ENCODE measurements at regions not wholly inside any gene's neighbourhood (a gene's known extent, or its start where the extent isn't known, plus 50 kb on each side); places are given as distances from the start of the nearest gene placed in this dataset.

- TF ChIP-seq CTCF (conservative IDR thresholded peaks at IDR 0.05) (no peak), ZFX (IDR thresholded peaks at IDR 0.05) (no peak)
These were observed 356.2 kb downstream of the NPR3 start for GRCh38 chr5:33067291-33067690.
